ENCODE measurements at regions not wholly inside any gene's neighbourhood (a gene's known extent, or its start where the extent isn't known, plus 50 kb on each side); places are given as distances from the start of the nearest gene placed in this dataset.
"Not testable (repeated sequence)": the region's sequence is repeated elsewhere in the genome, so short reads cannot be mapped to it uniquely, and the experiment has no call there.

- DNase-seq (ENCODE audit: extremely low read depth, low read depth, low spot score): no peak
Observed at GRCh38 chr12:87196321-87196720, 832.9 kb downstream of the C12orf50 start.

- not testable (repeated sequence) for DNase-seq (ENCODE audit: extremely low read depth, low read depth, low spot score)
Observed at GRCh38 chr12:87194389-87194788, 834.8 kb downstream of the C12orf50 start.

- no peak for DNase-seq (ENCODE audit: extremely low read depth, low read depth, low spot score)
Observed at GRCh38 chr12:87185367-87185766, 843.8 kb downstream of the C12orf50 start.

- DNase-seq (ENCODE audit: extremely low read depth, low read depth, low spot score): no peak
Observed at GRCh38 chr12:87182696-87183233, 846.4 kb downstream of the C12orf50 start.

GRCh38 chr12:87171356-87171755 lies 857.8 kb downstream of the C12orf50 start:
- no peak for DNase-seq (ENCODE audit: extremely low read depth, low read depth, low spot score)

GRCh38 chr12:87169010-87169409 lies 860.2 kb downstream of the C12orf50 start:
- no peak for DNase-seq (ENCODE audit: extremely low read depth, low read depth, low spot score)

GRCh38 chr12:87165733-87166375 lies 863.3 kb downstream of the C12orf50 start:
- no peak for DNase-seq (ENCODE audit: extremely low read depth, low read depth, low spot score)

- no peak for DNase-seq (ENCODE audit: extremely low read depth, low read depth, low spot score)
Observed at GRCh38 chr12:87163122-87163521, 866.1 kb downstream of the C12orf50 start.

- DNase-seq (ENCODE audit: extremely low read depth, low read depth, low spot score): no peak
Observed at GRCh38 chr12:87160848-87161601, 868.2 kb downstream of the C12orf50 start.

- no peak for DNase-seq (ENCODE audit: extremely low read depth, low read depth, low spot score)
Observed at GRCh38 chr12:87157791-87158190, 871.4 kb downstream of the C12orf50 start.

GRCh38 chr12:87155621-87156020 lies 873.6 kb downstream of the C12orf50 start:
- DNase-seq (ENCODE audit: extremely low read depth, low read depth, low spot score): no peak

- DNase-seq (ENCODE audit: extremely low read depth, low read depth, low spot score): no peak
Observed at GRCh38 chr12:87152841-87153528, 876.2 kb downstream of the C12orf50 start.

GRCh38 chr12:87152075-87152474 lies 877.1 kb downstream of the C12orf50 start:
- no peak for DNase-seq (ENCODE audit: extremely low read depth, low read depth, low spot score)

- DNase-seq (ENCODE audit: extremely low read depth, low read depth, low spot score): no peak
Observed at GRCh38 chr12:87150969-87151662, 878.1 kb downstream of the C12orf50 start.

- DNase-seq (ENCODE audit: extremely low read depth, low read depth, low spot score): no peak
Observed at GRCh38 chr12:87142342-87142741, 886.2 kb upstream of the MGAT4C start.

- no peak for DNase-seq (ENCODE audit: extremely low read depth, low read depth, low spot score)
Observed at GRCh38 chr12:87141091-87141490, 884.9 kb upstream of the MGAT4C start.

GRCh38 chr12:87140262-87140661 lies 884.1 kb upstream of the MGAT4C start:
- no peak for DNase-seq (ENCODE audit: extremely low read depth, low read depth, low spot score)

- no peak for DNase-seq (ENCODE audit: extremely low read depth, low read depth, low spot score)
Observed at GRCh38 chr12:87137220-87137619, 881.0 kb upstream of the MGAT4C start.

GRCh38 chr12:87136330-87136976 lies 880.3 kb upstream of the MGAT4C start:
- no peak for DNase-seq (ENCODE audit: extremely low read depth, low read depth, low spot score)

GRCh38 chr12:87127272-87127671 lies 871.1 kb upstream of the MGAT4C start:
- DNase-seq (ENCODE audit: extremely low read depth, low read depth, low spot score): no peak
